BE2C (cell line): ENCODE measurements at regions not wholly inside any gene's neighbourhood (a gene's known extent, or its start where the extent isn't known, plus 50 kb on each side); places are given as distances from the start of the nearest gene placed in this dataset.

Experiments
- DNase-seq: peaks from one replicate; pipeline ENCODE4 v3.0.0-alpha.2; 2020
- H3K27me3 ChIP-seq: fragments of 250-450 bp; sonication (Bioruptor Pico); 2 replicates; pipeline ENCODE4 v1.5.1; 2020; ENCODE audit warnings: mild to moderate bottlenecking
- H3K36me3 ChIP-seq: fragments of 250-450 bp; sonication (Bioruptor Pico); 2 replicates; pipeline ENCODE4 v1.5.1; 2020; ENCODE audit warnings: mild to moderate bottlenecking
- H3K4me1 ChIP-seq: fragments of 250-450 bp; sonication (Bioruptor Pico); 2 replicates; pipeline ENCODE4 v1.5.1; 2020
- H3K4me3 ChIP-seq: 2 replicates; pipeline ENCODE4 v1.5.1; 2011; ENCODE audit warnings: low read depth, low read length
- H3K9me3 ChIP-seq: fragments of 250-450 bp; sonication (Bioruptor Pico); 2 replicates; pipeline ENCODE4 v1.5.1; 2020
- CTCF ChIP-seq: IDR thresholded peaks from 2 replicates; pipeline ENCODE4 v1.5.1; 2012; ENCODE audit warnings: mild to moderate bottlenecking, low read depth, low read length

- H3K9me3 ChIP-seq, result no peaks in the 10 kb centered on the region
- no peaks in the 10 kb centered on the region for H3K4me1 ChIP-seq
- no peaks in the 10 kb centered on the region for H3K27me3 ChIP-seq
- H3K36me3 ChIP-seq, result no peaks in the 10 kb centered on the region
- no peak overlapping the region for H3K4me3 ChIP-seq
- no peak for DNase-seq
- no peak for TF ChIP-seq CTCF
These were observed 122.8 kb upstream of the EEF1E1 start for GRCh38 chr6:8225113-8225512.

GRCh38 chr6:8223678-8224077, 121.3 kb upstream of the EEF1E1 start:
- TF ChIP-seq CTCF, result no peak
- H3K4me3 ChIP-seq, result no peak overlapping the region

GRCh38 chr6:8219352-8219943, 117.1 kb upstream of the EEF1E1 start:
- no peaks in the 10 kb centered on the region for H3K36me3 ChIP-seq
- DNase-seq, result peak; percentile 42
- no peaks in the 10 kb centered on the region for H3K27me3 ChIP-seq
- TF ChIP-seq CTCF, result peak; percentile 85
- no peaks in the 10 kb centered on the region for H3K9me3 ChIP-seq
- no peaks in the 10 kb centered on the region for H3K4me1 ChIP-seq
- H3K4me3 ChIP-seq, result no peak overlapping the region

More at GRCh38 chr6:8223678-8224077, 121.3 kb upstream of the EEF1E1 start:
- H3K9me3 ChIP-seq, result no peaks in the 10 kb centered on the region
- no peak for DNase-seq
- no peaks in the 10 kb centered on the region for H3K27me3 ChIP-seq
- H3K4me1 ChIP-seq, result no peaks in the 10 kb centered on the region
- no peaks in the 10 kb centered on the region for H3K36me3 ChIP-seq

- Histone ChIP-seq H3K27me3 (no peaks in the 10 kb centered on the region), H3K4me3 (no peak overlapping the region), H3K4me1 (no peaks in the 10 kb centered on the region), H3K36me3 (no peaks in the 10 kb centered on the region), H3K9me3 (no peaks in the 10 kb centered on the region)
- TF ChIP-seq CTCF, result no peak
- DNase-seq, result no peak
These were observed 116.5 kb upstream of the EEF1E1 start for GRCh38 chr6:8218861-8219260.

GRCh38 chr6:8215631-8216030, 113.3 kb upstream of the EEF1E1 start:
- Histone ChIP-seq H3K4me3 (no peak overlapping the region), H3K9me3 (no peaks in the 10 kb centered on the region), H3K4me1 (no peaks in the 10 kb centered on the region), H3K27me3 (no peaks in the 10 kb centered on the region), H3K36me3 (no peaks in the 10 kb centered on the region)
- TF ChIP-seq CTCF, result no peak
- no peak for DNase-seq

GRCh38 chr6:8213995-8214394, 111.6 kb upstream of the EEF1E1 start:
- Histone ChIP-seq H3K4me1 (no peaks in the 10 kb centered on the region), H3K4me3 (no peak overlapping the region), H3K9me3 (no peaks in the 10 kb centered on the region), H3K27me3 (no peaks in the 10 kb centered on the region), H3K36me3 (no peaks in the 10 kb centered on the region)
- no peak for TF ChIP-seq CTCF
- DNase-seq, result no peak
